OCI-LY3 (cell line): ENCODE measurements at regions not wholly inside any gene's neighbourhood (a gene's known extent, or its start where the extent isn't known, plus 50 kb on each side); places are given as distances from the start of the nearest gene placed in this dataset.

Source experiments
- EZH2phosphoT487 ChIP-seq: fragments of 200-600 bp; shearing (Covaris generic); IDR thresholded peaks from 2 replicates; pipeline ENCODE4 v1.6.1; 2018; ENCODE audit warnings: antibody characterized with exemption, mixed run types, low read depth
- TF ChIP-seq, protein P1 (sequence below): fragments of 200-600, 300-600 bp; sonication (generic); IDR thresholded peaks from 2 replicates; pipeline ENCODE4 v1.5.1; 2014; ENCODE audit warnings: antibody characterized with exemption, low read length, low read depth

DNA sequence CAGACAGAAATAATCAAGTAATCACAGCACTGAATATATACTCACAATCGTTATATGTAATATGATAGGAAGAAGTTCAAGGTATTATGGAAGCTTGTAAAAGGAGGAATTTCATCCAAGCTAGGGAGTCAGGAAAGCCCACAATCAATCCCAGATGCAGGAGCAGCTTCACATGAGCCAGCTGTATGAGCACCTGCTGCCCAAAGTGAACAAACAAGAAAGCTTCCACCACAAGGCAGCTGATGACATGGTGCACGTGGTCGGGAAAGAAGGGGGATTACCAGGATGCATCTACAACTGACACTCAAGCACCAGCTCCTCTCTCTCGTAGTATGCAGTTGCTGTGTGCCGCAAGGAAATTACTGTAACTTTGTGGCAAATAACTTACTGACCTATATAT, 225.2 kb downstream of the XPNPEP1 start:
- no peak for TF ChIP-seq EZH2phosphoT487
- TF ChIP-seq, protein P1, sequence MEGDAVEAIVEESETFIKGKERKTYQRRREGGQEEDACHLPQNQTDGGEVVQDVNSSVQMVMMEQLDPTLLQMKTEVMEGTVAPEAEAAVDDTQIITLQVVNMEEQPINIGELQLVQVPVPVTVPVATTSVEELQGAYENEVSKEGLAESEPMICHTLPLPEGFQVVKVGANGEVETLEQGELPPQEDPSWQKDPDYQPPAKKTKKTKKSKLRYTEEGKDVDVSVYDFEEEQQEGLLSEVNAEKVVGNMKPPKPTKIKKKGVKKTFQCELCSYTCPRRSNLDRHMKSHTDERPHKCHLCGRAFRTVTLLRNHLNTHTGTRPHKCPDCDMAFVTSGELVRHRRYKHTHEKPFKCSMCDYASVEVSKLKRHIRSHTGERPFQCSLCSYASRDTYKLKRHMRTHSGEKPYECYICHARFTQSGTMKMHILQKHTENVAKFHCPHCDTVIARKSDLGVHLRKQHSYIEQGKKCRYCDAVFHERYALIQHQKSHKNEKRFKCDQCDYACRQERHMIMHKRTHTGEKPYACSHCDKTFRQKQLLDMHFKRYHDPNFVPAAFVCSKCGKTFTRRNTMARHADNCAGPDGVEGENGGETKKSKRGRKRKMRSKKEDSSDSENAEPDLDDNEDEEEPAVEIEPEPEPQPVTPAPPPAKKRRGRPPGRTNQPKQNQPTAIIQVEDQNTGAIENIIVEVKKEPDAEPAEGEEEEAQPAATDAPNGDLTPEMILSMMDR: no peak
